ENCODE measurements at regions not wholly inside any gene's neighbourhood (a gene's known extent, or its start where the extent isn't known, plus 50 kb on each side); places are given as distances from the start of the nearest gene placed in this dataset.
A peak's percentile ranks its signal among the peaks of the same experiment; 100 is the strongest.
"Not testable (repeated sequence)": the region's sequence is repeated elsewhere in the genome, so short reads cannot be mapped to it uniquely, and the experiment has no call there.

- DNase-seq, result no peak
Measured at GRCh38 chr1:96569288-96569687, 152.3 kb upstream of the PTBP2 start.

- DNase-seq, result no peak
Measured at GRCh38 chr1:96579636-96580035, 141.9 kb upstream of the PTBP2 start.

GRCh38 chr1:96580920-96581319 is 140.7 kb upstream of the PTBP2 start:
- no peak for DNase-seq

- no peak for DNase-seq
Measured at GRCh38 chr1:96581772-96582171, 139.8 kb upstream of the PTBP2 start.

- no peak for DNase-seq
Measured at GRCh38 chr1:96583903-96584302, 137.7 kb upstream of the PTBP2 start.

GRCh38 chr1:96587222-96587621 is 134.4 kb upstream of the PTBP2 start:
- peak; percentile 36 for DNase-seq

GRCh38 chr1:96588416-96588995 is 133.1 kb upstream of the PTBP2 start:
- DNase-seq, result no peak

GRCh38 chr1:96595530-96595929 is 126.1 kb upstream of the PTBP2 start:
- not testable (repeated sequence) for DNase-seq

- peak; percentile 14 for DNase-seq
Measured at GRCh38 chr1:96596226-96596922, 125.2 kb upstream of the PTBP2 start.

GRCh38 chr1:96597218-96597617 is 124.4 kb upstream of the PTBP2 start:
- no peak for DNase-seq

GRCh38 chr1:96598416-96599168 is 123.0 kb upstream of the PTBP2 start:
- peak; percentile 74 for DNase-seq

- not testable (repeated sequence) for DNase-seq
Measured at GRCh38 chr1:96604620-96605019, 117.0 kb upstream of the PTBP2 start.

- not testable (repeated sequence) for DNase-seq
Measured at GRCh38 chr1:96617375-96617774, 104.2 kb upstream of the PTBP2 start.

- no peak for DNase-seq
Measured at GRCh38 chr1:96632045-96632664, 89.4 kb upstream of the PTBP2 start.

- no peak for DNase-seq
Measured at GRCh38 chr1:96633695-96634094, 87.9 kb upstream of the PTBP2 start.

- DNase-seq, result no peak
Measured at GRCh38 chr1:96634883-96635282, 86.7 kb upstream of the PTBP2 start.

GRCh38 chr1:96641282-96641681 is 80.3 kb upstream of the PTBP2 start:
- DNase-seq, result no peak

GRCh38 chr1:96643519-96643918 is 78.1 kb upstream of the PTBP2 start:
- DNase-seq, result no peak

- no peak for DNase-seq
Measured at GRCh38 chr1:96649301-96649700, 72.3 kb upstream of the PTBP2 start.

GRCh38 chr1:96651517-96651916 is 70.1 kb upstream of the PTBP2 start:
- no peak for DNase-seq

- DNase-seq, result no peak
Measured at GRCh38 chr1:96660051-96660450, 61.5 kb upstream of the PTBP2 start.

- DNase-seq, result no peak
Measured at GRCh38 chr1:96660503-96660902, 61.1 kb upstream of the PTBP2 start.

All from midbrain (tissue), 1 donor.